ENCODE measurements at regions not wholly inside any gene's neighbourhood (a gene's known extent, or its start where the extent isn't known, plus 50 kb on each side); places are given as distances from the start of the nearest gene placed in this dataset.

DNA sequence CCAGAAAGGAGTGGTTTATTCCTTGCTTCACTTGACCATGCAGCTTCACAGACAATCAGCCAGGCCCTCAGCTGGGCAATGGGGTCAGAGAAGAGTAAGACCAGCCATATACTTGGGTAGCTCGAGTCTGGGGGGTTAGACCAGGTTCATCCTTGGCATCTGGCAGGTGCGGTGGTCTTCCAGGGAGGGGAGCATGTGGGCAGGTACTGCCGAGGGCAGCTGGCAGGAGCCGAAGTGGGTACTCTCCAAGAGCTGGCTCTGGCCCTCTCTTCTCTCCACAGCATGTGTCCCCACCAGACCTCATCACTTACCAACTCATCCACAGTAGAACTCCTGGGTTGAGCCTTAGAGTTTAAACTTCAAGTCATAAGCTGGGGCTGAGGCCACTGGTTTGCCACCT, 156.8 kb downstream of the FOXD2 start:
- no peak for TF ChIP-seq SUZ12 (IDR thresholded peaks at IDR 0.05)
- no peak for TF ChIP-seq FOXM1 (IDR thresholded peaks at IDR 0.05; ENCODE audit: borderline replicate concordance)
- no peak for TF ChIP-seq ARNT (IDR thresholded peaks at IDR 0.05)
- TF ChIP-seq ZNF384 (IDR thresholded peaks at IDR 0.05) = no peak
- TF ChIP-seq SP1 (IDR thresholded peaks at IDR 0.05) = no peak

All from HEK293T (cell line).